Testis (tissue), 2 donors: ENCODE measurements at regions not wholly inside any gene's neighbourhood (a gene's known extent, or its start where the extent isn't known, plus 50 kb on each side); places are given as distances from the start of the nearest gene placed in this dataset.

Experiments used
- CTCF ChIP-seq, 3 experiments: fragments of 450-650 bp in 2 of 3; fragments of 200-600 bp in 1 of 3; sonication (generic) in 1 of 3; IDR thresholded peaks; one replicate each; pipeline ENCODE4 v1.5.1; 2016 to 2019; ENCODE audit warnings: antibody characterized with exemption in 3 of 3, mild to moderate bottlenecking in 2 of 3, moderate library complexity in 1 of 3
- POLR2A ChIP-seq: fragments of 450-650 bp; IDR thresholded peaks from one replicate; pipeline ENCODE4 v1.6.1; 2017; ENCODE audit warnings: antibody characterized with exemption, mild to moderate bottlenecking, moderate library complexity

DNA sequence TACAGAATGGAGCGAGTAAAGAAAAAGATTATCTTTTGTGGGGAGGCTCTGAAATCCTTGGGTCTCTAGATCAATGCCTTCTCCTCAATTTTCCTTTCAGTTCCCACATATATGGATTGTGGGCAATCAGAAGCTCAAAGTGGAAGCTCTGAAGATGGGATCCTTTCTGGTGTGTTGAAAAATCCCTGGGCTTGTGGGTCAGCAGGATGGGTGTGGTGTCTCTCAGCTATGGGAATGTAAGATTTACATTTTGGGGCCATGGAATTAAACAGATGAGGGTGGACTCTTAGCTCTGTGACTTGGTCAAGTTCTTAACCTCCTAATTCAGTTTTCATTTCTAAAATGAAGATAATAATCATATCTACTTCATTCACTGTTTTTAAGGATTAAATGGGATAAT lies 231.9 kb upstream of the CA10 start:
- TF ChIP-seq CTCF (IDR thresholded peaks at IDR 0.05) = no peak
- TF ChIP-seq POLR2A = no peak
